Activated CD4-positive, alpha-beta T cell treated with anti-CD3 and anti-CD28 coated beads, Interleukin-2, amount 50 U/mL, for 1 hour (primary cell): ENCODE measurements at regions not wholly inside any gene's neighbourhood (a gene's known extent, or its start where the extent isn't known, plus 50 kb on each side); places are given as distances from the start of the nearest gene placed in this dataset.

Experiments used
- DNase-seq: peaks from one replicate; pipeline ENCODE4 v3.0.0-alpha.2; 2020

GRCh38 chr2:239608723-239609122 is 207.9 kb upstream of the HDAC4 start:
- no peak for DNase-seq

DNA sequence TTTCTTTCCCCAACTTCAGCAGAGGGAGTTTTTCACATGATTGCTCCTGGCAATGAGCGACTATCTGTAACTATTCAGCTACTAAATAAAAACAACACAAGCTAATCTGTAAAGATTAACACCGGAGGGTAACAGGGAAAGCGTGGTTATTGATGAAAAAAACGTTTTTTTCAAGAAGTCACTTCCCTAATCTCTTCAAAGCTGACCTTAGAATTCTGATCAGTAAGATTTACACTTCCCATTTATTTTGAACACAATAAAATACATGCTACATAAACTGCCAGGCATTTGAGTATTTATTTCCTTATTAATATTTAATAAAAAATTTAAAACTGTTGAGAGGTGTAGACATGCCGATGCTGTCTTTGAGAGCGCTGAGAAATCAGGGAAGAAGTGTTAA is 207.4 kb upstream of the HDAC4 start:
- DNase-seq, result no peak

- no peak for DNase-seq
Measured at GRCh38 chr2:239607517-239608191, 206.8 kb upstream of the HDAC4 start.

- no peak for DNase-seq
Measured at GRCh38 chr2:239606741-239607516, 206.1 kb upstream of the HDAC4 start.

GRCh38 chr2:239605976-239606375 is 205.2 kb upstream of the HDAC4 start:
- DNase-seq, result no peak

GRCh38 chr2:239605409-239605808 is 204.6 kb upstream of the HDAC4 start:
- no peak for DNase-seq

DNA sequence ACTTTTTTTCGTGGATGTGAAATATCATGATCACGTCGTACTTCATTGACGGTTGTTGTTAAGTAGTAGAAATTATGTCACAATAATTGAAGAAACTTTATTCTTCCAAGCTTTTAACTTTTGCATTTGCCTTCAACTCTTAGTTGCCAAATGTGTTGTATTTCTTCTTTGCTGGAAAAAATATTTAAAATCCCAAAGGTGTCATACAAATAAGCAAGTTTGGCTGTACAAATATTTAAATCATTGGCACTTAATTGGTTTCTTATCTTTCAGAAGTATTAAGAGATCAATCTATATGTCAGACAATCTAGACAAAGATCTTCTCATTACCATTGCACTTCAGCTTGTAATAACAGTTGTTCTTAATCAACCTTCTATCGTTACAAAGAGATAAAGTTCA is 204.0 kb upstream of the HDAC4 start:
- no peak for DNase-seq

DNA sequence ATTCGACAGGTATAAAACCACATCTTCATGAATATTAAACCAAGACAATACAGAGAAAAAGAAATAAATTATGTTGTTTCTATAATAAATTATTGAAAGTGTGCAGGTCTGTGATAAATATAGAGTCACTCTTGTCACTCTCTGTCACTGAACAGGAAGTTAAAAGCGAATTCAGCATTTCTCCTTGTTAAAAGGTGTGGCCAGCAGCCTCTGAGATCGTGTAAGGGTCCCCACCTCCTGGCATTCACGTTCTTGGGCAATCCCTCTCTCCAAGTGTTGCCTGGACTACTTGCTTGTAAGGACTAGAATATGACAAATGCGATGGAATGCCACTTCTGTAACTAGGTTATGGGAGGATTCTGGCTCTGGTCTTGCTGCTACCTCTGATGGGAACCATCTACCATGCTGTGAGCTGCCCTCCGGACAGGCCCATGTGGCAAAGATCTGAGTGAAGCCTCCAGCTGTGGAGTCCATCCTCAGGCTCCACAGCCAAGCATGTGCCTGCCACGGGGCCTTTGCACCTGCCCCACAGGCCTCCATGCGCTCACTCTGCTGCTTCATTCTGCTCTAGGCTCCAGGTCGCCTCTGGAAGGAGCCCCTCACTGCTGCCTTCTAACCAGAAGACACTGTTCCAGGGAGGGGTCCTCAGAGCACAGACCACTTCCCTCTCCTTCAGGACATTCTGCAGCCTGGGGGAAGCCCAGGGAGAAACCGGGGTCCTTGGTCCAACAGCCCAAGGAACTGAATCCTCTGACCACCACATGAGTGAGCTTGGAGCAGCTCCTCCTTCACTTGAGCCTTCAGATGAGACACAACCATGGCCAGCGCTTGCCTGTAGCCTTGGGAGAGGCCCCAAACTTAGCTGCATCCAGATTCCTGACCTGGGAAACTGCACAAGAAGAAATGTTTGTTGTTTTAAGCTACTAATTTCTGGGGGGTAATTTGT is 202.9 kb upstream of the HDAC4 start:
- DNase-seq, result no peak

DNA sequence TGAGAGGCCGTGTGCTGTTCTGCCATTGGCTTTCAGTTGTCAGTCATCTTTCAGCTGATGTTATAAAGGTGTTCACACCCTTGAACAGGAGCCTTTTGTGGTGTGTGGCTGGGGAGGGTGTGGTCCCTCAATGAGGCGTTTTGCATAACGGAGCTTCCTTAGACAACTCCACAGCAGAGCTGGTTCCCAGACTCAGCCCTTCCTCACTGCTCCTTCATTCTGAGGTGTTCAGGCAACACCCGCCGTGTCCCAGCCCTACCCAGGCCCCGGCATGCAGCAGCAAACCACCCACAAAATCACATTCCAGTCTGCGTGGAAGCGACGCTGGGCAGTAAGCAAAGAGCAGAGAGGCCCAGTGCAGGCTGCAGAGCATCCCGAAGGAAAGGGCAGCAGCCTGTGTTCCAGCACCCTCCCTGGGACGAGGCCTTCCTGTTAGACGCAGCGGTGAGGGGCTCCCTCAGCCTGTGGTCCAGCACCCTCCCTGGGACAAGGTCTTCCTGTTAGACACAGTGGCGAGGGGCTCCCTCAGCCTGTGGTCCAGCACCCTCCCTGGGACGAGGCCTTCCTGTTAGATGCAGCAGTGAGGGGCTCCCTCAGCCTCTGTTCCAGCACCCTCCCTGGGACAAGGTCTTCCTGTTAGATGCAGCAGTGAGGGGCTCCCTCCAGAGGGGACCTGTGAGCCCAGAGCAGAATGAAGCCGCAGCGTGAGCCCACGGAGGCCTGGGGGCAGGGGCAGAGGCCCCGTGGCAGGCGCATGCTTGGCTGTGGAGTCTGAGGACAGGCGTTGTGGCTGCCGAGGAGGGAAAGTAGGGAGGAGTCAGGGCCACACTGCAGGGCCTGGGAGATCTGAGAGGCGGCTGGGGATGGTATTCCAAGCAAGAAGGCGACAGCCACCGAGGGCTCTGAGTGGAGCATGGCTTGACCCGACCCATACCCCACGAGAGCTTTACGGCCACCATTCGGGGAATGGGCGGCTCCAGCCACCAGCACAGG is 201.8 kb upstream of the HDAC4 start:
- DNase-seq, result no peak

GRCh38 chr2:239601880-239602279 is 201.1 kb upstream of the HDAC4 start:
- no peak for DNase-seq

GRCh38 chr2:239601201-239601851 is 200.5 kb upstream of the HDAC4 start:
- no peak for DNase-seq

DNA sequence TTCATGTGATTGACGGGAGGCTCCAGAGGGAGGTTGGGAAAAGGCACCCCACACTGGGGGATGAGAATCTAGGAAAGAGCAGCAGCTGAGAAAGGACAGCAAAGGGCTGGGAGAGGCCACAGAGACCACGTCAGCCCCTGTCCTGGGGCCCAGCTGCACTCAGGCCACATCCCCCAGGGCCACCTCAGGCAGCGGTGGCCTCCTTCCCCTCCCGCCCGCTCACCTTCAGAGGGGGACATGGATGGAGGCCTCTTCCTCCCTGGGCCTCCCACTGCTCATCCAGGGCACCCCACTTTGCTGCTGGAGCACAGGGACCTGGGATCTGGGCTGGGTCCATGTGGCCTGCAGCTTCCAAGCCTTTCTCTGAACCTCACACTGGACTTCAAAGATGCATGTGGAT is 199.8 kb upstream of the HDAC4 start:
- no peak for DNase-seq

GRCh38 chr2:239600001-239600593 is 199.3 kb upstream of the HDAC4 start:
- no peak for DNase-seq

DNA sequence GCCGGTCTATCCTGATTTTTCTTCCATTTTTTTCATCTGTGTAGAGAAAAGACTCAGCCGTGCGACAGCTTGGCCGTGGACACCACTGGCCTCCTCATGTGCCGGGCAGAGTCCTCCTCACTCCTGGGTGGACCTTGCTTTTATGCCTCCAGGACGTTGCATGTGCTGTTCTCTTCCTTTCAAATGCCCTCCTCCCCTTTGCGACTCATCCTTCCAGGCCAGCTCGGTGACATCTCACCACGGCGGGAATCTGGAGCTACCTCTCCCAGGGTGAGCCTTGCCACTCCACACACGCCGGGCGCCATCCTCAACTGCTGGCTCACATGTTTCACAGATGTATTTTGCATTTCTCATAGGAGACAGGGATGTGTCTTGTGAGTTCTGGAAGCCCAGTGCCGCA is 198.5 kb upstream of the HDAC4 start:
- DNase-seq, result no peak

DNA sequence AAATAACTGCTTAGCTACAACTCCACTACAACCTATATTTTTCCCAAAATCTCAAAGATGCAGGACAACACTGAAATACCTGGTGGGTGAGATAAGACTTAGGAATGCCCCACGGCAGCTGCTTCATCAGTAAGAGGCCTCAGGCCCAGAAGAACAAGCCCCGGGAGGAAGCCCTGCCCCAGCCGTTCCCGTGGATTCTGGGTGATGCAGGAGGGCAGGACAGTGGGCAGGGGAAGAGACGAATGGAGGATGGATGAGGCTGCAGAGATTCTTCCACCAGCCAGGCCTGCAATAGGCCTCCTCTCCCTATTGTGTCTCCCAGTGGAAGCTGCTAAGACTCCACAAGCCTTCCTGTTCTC is 197.9 kb upstream of the HDAC4 start:
- no peak for DNase-seq

GRCh38 chr2:239598011-239598731 is 197.4 kb upstream of the HDAC4 start:
- DNase-seq, result no peak

DNA sequence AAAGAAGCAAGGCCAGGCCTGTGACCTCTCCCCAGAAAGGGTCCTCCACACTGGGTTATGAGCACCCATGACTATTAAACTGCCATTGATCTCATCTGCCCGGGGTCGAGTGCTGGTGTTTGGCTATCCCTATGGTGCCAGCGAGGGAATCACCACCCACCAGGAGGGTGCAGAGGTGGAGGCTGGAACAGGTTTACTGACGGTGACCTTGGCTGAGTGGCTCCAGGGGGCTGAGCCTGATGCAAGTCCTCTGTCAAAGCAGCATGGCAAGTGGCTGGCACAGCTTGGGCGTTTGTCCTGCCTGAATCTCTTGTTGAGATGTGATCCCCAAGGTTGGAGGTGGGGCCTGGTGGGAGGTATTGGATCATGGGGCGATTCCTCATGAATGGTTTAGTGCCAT is 196.4 kb upstream of the HDAC4 start:
- DNase-seq, result no peak

DNA sequence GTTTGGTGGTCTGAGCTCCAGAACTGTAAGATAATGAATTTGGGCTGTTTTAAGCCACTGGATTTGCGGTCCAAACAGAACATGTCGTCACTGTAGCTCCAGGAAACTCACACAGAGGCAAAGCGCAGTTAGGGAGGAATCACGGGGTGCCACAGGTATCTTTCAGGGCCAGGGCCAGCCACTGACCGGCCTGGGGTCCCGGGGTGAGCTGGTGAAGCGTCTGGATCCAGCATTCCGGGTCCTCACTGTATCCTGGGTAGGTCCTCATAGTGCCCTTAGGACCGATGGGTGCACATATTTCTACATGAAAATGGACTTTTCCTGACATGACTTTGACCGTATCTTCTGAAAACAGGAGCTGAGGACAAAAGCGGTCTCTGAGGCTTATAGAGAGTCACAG is 196.0 kb upstream of the HDAC4 start:
- DNase-seq, result no peak

GRCh38 chr2:239596253-239596652 is 195.4 kb upstream of the HDAC4 start:
- DNase-seq, result no peak

DNA sequence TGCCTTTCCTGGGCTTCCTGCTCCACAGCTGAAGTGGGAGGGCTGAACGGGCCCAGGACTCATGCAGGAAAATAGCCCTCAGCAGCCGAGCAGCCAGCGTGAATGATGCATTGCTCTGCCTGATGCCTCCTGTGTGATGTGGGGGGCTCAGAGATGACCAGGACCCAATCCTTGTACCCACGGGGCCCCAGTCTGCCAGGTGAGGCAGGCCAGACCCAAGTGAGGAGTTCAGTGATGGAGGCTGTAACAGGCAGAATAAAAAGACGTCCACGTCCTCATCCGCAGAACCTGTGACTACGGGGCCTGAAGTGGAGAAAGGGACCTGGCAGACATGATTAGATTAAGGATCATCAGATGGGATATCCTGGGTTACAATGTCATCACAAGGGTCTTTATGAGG is 194.9 kb upstream of the HDAC4 start:
- no peak for DNase-seq
